OCI-LY3 (cell line): ENCODE measurements at regions not wholly inside any gene's neighbourhood (a gene's known extent, or its start where the extent isn't known, plus 50 kb on each side); places are given as distances from the start of the nearest gene placed in this dataset.

ENCODE experiments used
- H2AFZ ChIP-seq: fragments of 200-600, 300-600 bp; shearing (Covaris generic); 2 replicates; pipeline ENCODE4 v1.6.0; 2014; ENCODE audit warnings: antibody characterized with exemption, low read depth, low read length
- H3K27ac ChIP-seq: fragments of 200-600, 300-600 bp; sonication (generic); 2 replicates; pipeline ENCODE4 v1.5.1; 2014; ENCODE audit warnings: mild to moderate bottlenecking, low read length, moderate library complexity, mixed read lengths
- H3K27me3 ChIP-seq: fragments of 200-600, 300-600 bp; sonication (generic); 2 replicates; pipeline ENCODE4 v1.6.1; 2014; ENCODE audit warnings: low read depth, low read length, mixed read lengths
- H3K36me3 ChIP-seq: fragments of 200-600, 300-600 bp; sonication (generic); replicated peaks from 2 replicates; pipeline ENCODE3; 2014; ENCODE audit warnings: low read depth, low read length, mixed read lengths
- H3K4me1 ChIP-seq: fragments of 300-600, 200-600 bp; sonication (generic); 2 replicates; pipeline ENCODE4 v1.6.1; 2014; ENCODE audit warnings: low read length, mixed read lengths
- H3K4me2 ChIP-seq: fragments of 200-600, 300-600 bp; sonication (generic); 2 replicates; pipeline ENCODE4 v1.6.1; 2014; ENCODE audit warnings: low read length, mixed read lengths
- H3K4me3 ChIP-seq: fragments of 300-600, 200-600 bp; sonication (generic); 2 replicates; pipeline ENCODE4 v1.5.1; 2014; ENCODE audit warnings: antibody characterized with exemption, mild to moderate bottlenecking, low read length, moderate library complexity
- H3K79me2 ChIP-seq: fragments of 300-600, 200-600 bp; shearing (Covaris generic); 2 replicates; pipeline ENCODE4 v1.6.1; 2014; ENCODE audit warnings: mild to moderate bottlenecking, low read length, mixed read lengths
- H3K9ac ChIP-seq: fragments of 300-600, 200-600 bp; shearing (Covaris generic); 2 replicates; pipeline ENCODE4 v1.6.0; 2014; ENCODE audit warnings: mild to moderate bottlenecking, low read length, moderate library complexity
- H3K9me3 ChIP-seq: fragments of 200-600, 300-600 bp; shearing (Covaris generic); 2 replicates; pipeline ENCODE4 v1.6.1; 2014; ENCODE audit warnings: low read length, mixed read lengths; ENCODE audit not compliant: insufficient read depth
- H4K20me1 ChIP-seq: fragments of 200-600, 300-600 bp; sonication (generic); 2 replicates; pipeline ENCODE4 v1.6.1; 2016; ENCODE audit warnings: low read length, mixed read lengths; ENCODE audit not compliant: insufficient read depth
- EZH2phosphoT487 ChIP-seq: fragments of 200-600 bp; shearing (Covaris generic); IDR thresholded peaks from 2 replicates; pipeline ENCODE4 v1.6.1; 2018; ENCODE audit warnings: antibody characterized with exemption, mixed run types, low read depth
- TF ChIP-seq, protein P1 (sequence below): fragments of 200-600, 300-600 bp; sonication (generic); IDR thresholded peaks from 2 replicates; pipeline ENCODE4 v1.5.1; 2014; ENCODE audit warnings: antibody characterized with exemption, low read length, low read depth

DNA sequence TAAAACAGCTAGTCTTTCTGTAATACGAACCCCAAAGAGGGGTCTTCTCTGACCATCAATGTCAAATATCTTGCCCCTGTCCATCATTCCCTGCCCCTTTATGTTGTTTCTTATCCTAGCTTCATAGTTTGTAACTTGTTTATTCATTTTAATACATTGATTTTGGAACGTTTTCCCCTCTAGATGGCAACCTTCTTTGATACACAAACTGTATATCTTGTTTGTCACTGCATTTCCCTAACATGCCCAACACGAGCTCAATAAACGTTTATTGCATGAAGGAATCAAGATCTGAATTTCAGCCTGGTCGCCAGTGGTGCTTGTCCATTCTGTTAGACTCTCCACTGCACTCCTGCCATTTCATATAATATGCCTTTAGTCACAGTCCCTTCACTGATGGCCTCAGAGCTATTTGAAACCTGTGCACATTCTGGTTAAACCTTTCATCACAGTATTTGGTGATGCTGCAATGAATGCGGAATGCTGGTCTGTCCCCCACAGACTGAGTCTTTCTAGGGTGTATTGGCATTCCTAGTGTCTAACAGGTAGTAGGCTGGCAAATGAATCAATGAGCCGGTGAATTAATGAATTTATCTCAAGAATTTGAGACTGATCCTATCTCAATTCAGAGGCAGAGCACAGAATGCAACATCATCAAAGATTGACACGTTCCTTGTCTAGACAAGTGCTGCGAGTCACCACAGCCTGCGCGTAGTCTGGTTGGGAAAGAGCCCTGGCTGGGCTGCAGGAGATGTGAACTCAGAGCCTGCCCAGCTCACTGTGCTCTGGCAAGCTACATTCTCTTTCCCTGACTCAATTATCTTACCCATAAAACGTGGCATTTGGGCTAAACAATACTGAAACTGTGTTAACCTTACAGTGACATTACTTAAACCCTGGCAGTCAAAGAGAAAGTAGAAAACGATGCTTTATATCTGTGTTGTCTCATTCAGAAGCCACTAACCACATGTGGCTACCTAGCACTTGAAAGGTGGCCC is 55.2 kb upstream of the FRMD4A start:
- no peak overlapping the region for H3K9ac ChIP-seq
- no peaks in the 10 kb centered on the region for H3K79me2 ChIP-seq
- H4K20me1 ChIP-seq: no peaks in the 10 kb centered on the region
- H3K9me3 ChIP-seq: no peaks in the 10 kb centered on the region
- peaks cover 59% of the 10 kb centered on the region for H3K27me3 ChIP-seq
- H2AFZ ChIP-seq: no peak overlapping the region
- no peak overlapping the region for H3K4me3 ChIP-seq
- TF ChIP-seq EZH2phosphoT487: no peak
- TF ChIP-seq, protein P1, sequence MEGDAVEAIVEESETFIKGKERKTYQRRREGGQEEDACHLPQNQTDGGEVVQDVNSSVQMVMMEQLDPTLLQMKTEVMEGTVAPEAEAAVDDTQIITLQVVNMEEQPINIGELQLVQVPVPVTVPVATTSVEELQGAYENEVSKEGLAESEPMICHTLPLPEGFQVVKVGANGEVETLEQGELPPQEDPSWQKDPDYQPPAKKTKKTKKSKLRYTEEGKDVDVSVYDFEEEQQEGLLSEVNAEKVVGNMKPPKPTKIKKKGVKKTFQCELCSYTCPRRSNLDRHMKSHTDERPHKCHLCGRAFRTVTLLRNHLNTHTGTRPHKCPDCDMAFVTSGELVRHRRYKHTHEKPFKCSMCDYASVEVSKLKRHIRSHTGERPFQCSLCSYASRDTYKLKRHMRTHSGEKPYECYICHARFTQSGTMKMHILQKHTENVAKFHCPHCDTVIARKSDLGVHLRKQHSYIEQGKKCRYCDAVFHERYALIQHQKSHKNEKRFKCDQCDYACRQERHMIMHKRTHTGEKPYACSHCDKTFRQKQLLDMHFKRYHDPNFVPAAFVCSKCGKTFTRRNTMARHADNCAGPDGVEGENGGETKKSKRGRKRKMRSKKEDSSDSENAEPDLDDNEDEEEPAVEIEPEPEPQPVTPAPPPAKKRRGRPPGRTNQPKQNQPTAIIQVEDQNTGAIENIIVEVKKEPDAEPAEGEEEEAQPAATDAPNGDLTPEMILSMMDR: peak; percentile 40; the same call in 1 of the 2 replicates
- no peaks in the 10 kb centered on the region for H3K36me3 ChIP-seq
- H3K4me2 ChIP-seq: no peak overlapping the region
- H3K27ac ChIP-seq: no peak overlapping the region
- H3K4me1 ChIP-seq: peaks cover 26% of the 10 kb centered on the region

DNA sequence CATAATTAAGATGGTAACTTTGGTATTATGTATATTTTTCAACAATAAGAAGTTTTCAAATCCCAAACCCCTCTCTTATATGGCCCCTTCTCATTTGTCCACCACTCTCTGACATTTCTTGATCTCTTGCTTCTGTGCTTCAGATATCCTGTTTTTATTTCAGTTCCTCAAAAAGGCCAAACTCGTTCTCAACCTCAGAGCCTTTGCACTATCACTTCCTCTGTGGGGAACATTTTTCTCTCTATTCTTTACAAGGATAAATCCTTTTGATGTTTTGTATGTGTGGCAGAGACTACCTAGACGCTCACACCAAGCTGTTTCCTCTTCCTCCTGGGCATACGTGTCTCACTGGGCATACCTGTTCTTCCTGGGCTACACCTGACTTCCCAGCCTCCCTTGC is 54.2 kb upstream of the FRMD4A start:
- Histone ChIP-seq H3K4me2 (peak overlapping the region; percentile 26), H3K27ac (no peak overlapping the region)
- no peak for TF ChIP-seq EZH2phosphoT487
- TF ChIP-seq, protein P1: no peak

DNA sequence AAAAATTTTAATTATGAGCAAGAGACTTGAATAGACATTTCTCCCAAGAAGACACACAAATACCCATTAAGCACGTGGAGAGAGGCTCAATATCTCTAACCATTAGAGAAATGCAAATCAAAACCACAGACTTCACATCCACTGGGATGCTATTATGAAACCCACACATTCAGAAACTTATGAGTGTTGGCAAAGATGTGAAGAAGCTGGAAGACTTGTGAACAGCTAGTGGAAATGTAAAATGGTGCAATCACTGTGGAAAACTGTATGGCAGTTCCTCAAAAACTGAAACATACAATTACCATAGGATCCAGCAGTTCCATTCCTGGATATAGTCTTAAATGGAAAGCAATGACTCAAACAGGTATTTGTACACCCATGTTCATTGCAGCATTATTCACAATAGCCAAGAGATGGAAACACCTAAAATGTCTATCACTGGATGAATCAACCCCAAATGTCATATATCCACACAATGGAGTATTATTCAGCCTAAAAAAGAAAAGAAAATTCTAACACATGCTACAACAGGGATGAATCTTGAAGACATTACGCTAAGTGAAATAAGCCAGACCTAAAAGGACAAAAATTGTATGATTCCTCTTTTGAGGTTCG is 53.5 kb upstream of the FRMD4A start:
- TF ChIP-seq, protein P1: no peak
- TF ChIP-seq EZH2phosphoT487: no peak
- peaks cover 14% of the 10 kb centered on the region for H3K4me1 ChIP-seq

More for the DNA sequence above, 54.2 kb upstream of the FRMD4A start:
- H4K20me1 ChIP-seq: no peaks in the 10 kb centered on the region
- no peak overlapping the region for H3K9ac ChIP-seq
- H3K4me1 ChIP-seq: peaks cover 17% of the 10 kb centered on the region
- H3K36me3 ChIP-seq: no peaks in the 10 kb centered on the region
- no peaks in the 10 kb centered on the region for H3K79me2 ChIP-seq
- H2AFZ ChIP-seq: no peak overlapping the region
- no peaks in the 10 kb centered on the region for H3K9me3 ChIP-seq
- no peak overlapping the region for H3K4me3 ChIP-seq
- H3K27me3 ChIP-seq: peaks cover 60% of the 10 kb centered on the region

DNA sequence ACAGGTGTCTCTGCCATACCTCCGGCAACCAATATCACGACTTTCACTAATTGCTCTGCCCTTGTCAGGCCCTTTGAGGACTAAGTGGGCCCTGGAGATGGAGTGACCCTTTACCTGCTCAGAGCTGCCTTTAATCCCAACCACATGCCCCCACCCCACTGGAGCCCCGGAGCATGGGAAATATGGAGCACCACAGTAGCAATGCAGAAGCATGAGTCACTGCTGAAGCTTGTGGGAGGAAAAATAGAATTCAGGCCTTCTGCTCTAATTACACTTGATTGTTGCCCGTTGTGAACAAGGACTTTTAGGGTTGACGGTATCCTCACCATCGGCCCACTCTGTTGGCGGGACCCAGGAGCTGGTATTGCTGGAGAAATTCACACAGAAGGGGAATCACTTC is 52.5 kb upstream of the FRMD4A start:
- Histone ChIP-seq H3K9me3 (no peaks in the 10 kb centered on the region), H4K20me1 (no peaks in the 10 kb centered on the region), H3K36me3 (no peaks in the 10 kb centered on the region), H3K9ac (no peak overlapping the region), H3K4me2 (no peak overlapping the region), H3K4me1 (peaks cover 14% of the 10 kb centered on the region), H3K79me2 (no peaks in the 10 kb centered on the region), H3K4me3 (no peak overlapping the region), H3K27ac (no peak overlapping the region), H2AFZ (no peak overlapping the region), H3K27me3 (peaks cover 61% of the 10 kb centered on the region)
- no peak for TF ChIP-seq EZH2phosphoT487

More for the DNA sequence above, 53.5 kb upstream of the FRMD4A start:
- Histone ChIP-seq H3K4me2 (no peak overlapping the region), H3K4me3 (no peak overlapping the region), H3K9me3 (no peaks in the 10 kb centered on the region), H3K27me3 (peaks cover 60% of the 10 kb centered on the region), H3K36me3 (no peaks in the 10 kb centered on the region), H3K79me2 (no peaks in the 10 kb centered on the region), H3K9ac (no peak overlapping the region), H2AFZ (no peak overlapping the region), H3K27ac (no peak overlapping the region), H4K20me1 (no peaks in the 10 kb centered on the region)
